HG03558 (cell line): ENCODE measurements at regions not wholly inside any gene's neighbourhood (a gene's known extent, or its start where the extent isn't known, plus 50 kb on each side); places are given as distances from the start of the nearest gene placed in this dataset.

Experiments
- ATAC-seq: cut with Tn5 transposase; IDR thresholded peaks from one replicate; pipeline ENCODE4 v1.9.1; 2021; ENCODE audit warnings: moderate number of reproducible peaks; ENCODE audit not compliant: unreplicated experiment; ENCODE audit errors: extremely low read depth

DNA sequence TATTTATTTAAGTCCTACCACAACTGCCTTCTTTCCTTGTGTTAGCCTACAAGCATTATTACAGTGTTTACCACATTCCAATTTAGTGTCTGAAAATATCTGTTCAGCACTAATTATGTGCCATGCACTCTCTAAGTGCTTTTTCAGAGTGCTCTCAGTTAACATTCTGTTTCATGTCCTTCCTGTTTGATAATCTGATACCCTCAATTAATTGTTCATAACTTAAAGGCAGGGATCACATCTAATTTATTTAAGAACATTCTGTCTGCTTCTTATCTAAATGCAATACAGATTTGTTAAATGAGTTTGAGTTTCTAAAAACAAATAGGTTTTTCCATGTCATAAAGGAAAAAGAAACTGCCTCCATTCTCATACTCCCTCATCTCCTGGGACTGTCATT is 649.6 kb upstream of the ATXN8OS start:
- ATAC-seq: no peak

DNA sequence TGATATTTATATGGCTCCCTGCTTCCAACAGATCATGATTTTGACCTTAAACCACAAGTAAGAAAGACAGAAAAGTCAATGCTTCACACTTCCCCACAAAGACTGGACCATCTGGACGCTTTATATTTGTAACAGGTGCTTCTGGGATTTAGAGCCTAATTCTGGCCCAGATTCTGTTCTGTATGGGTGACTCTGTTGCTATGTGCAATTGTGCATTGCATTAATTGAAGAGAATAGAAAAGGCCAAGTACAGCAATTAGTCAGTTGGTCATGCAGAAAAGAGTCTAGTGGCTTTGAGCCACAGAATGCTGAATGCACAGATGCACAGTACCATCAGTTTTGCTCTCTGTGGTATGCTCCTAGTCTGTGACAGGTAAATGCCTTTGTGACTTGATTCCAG is 657.4 kb upstream of the ATXN8OS start:
- ATAC-seq: no peak

DNA sequence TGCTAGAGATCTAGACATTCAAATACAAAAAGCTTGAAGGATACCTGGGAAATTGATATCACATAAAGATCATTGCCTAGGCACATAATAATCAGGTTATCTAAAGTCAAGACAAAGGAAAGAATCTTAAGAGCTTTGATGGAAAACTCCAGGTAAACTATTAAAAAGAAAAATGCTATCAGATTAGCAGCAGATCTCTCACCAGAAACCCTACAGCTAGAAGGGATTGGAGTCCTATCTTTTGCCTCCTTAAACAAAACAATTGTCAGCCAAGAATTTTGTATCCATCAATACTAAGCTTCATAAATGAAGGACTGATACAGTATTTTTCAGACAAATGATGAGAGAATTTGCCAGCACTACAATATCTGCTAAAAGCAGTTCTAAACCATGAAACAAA is 682.4 kb upstream of the ATXN8OS start:
- ATAC-seq: no peak

DNA sequence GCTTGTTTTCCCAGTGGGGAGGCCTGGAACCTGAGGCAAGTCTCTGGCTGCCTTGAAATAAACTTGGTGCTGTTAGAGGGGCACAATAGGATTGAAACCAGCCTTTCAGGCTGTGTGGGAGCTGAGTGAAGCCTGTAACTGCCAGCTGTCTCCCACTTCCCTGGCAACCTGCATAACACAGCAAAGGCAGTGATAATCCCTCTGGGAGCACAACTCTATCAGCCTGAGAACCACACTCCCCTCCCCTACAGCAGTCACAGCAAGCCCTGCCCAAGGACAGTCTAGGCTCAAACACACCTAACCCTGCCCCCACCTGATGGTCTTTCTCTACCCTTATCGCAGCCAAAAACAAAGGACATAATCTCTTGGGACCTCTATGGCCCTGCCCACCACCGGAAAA is 683.8 kb upstream of the ATXN8OS start:
- ATAC-seq: no peak

DNA sequence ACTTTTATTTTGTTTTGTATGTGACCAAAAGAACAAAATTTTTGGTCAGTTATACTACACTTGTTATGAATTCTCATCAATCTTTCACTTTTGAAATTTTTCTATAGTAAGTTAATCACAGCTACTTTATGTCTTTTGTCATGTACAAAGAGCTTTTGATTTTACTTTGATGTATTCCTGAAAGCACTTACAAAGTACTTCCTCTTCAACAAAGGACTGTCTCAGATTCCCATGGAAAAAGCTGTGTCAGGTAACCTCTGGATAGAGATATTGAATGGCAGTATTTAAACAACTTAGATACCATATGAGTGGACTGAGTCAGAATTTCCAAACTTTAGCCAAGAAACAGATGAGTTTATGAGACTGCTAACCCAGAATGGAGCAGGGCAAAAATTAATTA is 689.3 kb upstream of the ATXN8OS start:
- no peak for ATAC-seq

DNA sequence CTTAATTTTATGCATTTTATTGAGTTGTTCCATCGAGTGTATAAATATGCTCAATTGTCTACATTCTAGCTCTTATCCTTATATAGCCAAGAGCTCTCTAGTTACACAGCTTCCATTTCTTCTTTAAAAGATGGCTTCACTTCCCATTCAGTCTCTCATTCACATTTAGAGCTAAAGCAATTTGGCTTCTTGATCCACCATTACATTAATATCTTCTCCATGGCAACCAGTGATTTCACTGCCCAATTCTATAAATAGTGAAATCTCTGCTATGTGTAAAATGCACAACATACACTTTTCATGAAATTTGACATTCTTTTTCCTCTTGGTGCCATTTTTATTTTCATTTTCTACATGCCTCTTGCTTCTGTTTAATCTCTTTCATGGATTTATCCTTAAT is 696.9 kb upstream of the ATXN8OS start:
- no peak for ATAC-seq

DNA sequence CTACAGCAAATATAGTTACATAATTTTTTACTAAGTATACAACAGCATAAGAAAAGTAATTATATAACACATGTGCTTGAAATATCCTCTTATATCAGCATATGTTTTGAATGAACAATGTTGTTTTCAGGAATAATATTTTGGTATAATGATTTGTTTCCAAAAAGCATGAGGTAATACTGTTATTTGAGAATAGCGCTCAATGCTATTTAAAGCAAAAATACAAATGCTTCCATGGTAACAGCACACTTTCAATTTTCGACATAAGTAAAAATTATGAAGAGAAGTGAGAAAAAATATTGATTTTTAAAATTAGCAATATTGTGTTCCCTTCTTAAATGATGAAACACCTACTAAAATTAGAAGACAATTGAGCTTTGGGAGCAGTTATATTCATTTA is 715.9 kb upstream of the ATXN8OS start:
- ATAC-seq: no peak

DNA sequence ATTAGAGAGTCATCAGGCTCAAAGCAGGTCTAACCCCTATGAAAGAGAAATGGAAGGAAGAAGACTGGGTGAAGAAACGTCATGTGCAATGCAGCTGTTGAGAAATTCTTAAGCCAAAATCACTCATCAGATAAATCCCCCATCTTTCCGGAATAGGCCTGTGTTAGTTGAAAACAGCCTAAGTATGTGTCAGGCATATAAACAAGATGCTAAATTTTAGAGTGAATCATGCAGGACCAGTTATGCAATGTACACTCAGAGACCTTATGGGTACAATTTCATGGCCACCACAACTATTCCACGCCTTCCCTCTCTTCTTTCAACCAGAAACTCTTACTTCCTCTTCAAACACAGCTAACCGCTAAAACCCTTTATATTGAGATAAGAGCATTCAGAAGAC is 717.7 kb upstream of the ATXN8OS start:
- no peak for ATAC-seq

DNA sequence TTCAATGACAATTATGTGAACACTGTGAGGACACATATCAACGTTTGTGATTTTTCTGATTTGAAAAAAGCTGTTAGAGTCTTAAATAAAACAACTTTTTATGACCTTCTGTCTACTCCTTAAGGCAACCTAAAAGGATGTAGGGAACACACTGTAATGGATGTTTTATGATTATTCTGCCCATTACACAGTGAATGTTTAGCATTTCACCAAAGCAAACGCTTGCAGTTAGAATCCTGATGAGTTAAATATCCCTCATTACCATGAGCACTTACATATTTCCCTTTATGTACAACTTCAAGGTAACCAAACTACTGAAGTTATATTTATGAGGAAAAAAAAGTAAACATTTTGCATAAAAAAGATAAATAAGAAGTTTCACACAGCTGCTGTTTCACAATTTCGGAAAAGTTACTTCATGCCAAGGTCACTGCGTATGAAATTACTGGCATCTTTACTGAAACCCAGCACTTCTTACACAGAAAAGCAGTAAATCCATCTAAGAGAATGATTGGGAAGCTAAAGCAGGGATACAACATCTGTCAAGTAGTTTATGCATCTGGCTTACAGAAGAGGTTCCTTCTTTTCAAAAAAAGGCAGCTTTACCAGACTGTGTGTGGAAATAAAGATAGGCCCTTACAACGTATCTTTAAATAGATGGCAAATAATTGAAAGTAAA is 733.7 kb upstream of the ATXN8OS start:
- ATAC-seq: no peak

DNA sequence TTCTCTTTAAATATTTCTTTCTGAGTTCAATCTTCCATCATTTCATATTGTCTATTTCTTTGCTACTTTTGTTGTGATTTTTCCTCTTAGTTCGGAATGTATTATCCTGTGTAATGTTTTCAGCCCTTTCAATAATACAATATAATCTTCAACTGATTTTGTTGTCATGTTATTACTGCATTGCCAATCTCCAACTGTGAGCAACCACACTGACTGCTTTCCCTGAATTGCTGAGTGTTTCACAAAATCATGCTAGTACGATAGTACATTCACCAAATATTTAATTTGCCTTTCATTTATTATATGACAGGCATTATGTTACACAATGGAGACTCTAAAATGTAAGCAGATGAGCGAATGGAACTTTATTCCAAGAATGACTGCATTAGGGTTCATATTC is 744.3 kb upstream of the ATXN8OS start:
- ATAC-seq: no peak

DNA sequence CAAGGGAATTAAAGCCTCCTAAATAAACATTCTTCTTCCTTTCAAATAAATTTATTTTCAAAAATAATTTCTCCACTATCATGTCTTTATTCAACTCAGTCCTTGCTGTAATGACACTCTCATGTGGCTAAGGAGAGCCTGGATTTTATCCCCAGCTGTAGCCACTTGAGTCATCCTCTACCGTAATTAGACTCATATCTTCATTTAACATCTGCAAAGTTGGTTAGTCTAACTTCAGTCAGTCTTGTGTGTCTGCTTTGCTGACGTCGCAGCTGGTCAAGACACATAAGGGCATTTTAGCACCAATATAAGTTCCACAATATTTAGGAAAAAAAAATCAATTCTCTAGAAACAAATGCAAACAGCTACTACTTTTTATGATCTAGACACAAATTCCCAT is 776.4 kb upstream of the ATXN8OS start:
- ATAC-seq: no peak

DNA sequence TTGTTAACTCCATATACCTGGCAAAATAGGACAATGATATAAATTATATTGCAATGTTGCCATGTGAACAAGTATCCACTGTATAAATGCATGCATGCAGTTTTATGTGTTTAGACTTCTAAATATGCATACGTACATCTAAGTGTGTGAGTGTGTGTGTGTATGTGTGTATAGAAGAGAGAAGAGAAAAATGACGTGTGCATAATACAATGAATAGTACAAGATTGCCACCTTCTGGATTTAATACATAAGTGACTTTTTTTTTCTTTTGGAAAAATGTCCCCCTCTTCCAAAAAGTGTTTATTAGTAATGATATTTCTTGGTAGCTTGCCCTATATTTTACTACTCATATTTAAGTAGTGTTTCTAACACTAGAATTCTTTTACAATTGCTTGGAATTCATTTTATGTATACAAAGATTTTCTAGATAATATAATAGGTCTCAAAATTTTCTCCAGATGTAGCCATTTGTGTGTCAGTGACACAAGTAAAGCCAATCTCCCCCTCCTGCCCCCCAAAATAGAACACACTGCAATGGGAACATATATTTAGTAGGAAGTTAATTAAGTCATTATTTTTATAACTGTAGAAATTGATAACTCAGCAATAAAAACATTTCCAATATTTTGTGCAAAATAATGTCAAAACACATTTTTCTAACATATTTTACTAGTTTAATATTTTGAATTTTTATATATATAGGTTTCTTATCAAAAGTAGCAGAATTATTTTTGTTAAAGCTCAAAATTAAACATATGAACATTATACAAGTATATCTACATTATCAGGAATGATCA is 783.3 kb upstream of the ATXN8OS start:
- ATAC-seq: no peak

DNA sequence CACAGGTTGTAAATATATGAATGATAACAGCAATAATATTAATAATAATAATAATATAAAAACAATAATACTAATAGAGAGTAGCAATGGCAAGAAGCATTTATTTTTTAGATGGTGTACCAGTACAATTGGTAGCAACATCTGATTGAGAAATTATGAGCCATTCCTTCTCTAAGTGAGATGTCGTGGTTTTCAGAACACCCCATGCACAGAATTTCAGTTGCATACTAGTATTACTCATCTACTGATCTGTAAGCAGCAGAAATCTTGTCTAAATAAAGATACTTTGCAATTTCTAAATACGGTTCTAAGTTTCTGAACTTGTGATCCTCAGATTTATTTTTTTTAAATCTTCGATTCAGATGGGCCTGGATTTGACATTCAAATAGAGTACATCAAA is 788.0 kb upstream of the ATXN8OS start:
- ATAC-seq: no peak

DNA sequence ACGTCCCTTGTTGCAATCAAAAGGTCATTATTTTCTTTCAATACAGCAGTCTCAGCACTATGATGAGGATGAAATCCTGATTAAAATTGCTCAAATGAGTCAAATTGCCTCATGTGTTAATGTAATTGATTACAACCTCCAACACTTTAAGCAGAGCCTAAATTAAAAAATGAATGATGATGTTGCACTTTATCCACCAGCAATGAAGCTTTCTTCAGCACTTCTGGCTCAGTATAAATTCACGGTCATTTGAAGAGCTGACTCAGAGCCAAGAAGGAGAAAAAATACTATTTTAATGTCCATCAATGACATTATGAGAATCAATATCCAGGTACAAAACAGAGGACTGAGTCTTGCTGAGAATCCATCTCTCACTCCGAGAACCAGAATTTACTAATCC is 792.6 kb upstream of the ATXN8OS start:
- ATAC-seq: no peak

DNA sequence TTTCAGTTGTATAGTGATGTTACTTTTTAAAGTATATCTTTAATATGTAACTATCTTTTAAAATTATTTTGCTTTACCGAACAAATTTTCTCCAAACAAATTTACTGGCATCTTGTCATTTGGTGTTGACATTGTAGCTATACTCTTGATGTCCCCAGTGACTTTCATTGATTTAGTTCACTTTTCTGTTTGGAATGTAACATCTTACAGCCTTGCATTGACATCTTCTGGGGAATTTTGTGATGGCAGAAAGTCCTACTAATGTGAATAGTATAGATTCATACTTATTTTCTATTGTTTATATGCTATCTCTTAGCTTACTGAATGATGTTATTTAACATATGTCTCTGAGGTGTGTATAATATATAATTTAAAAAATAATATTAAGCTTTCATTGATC is 800.9 kb upstream of the ATXN8OS start:
- ATAC-seq: no peak

DNA sequence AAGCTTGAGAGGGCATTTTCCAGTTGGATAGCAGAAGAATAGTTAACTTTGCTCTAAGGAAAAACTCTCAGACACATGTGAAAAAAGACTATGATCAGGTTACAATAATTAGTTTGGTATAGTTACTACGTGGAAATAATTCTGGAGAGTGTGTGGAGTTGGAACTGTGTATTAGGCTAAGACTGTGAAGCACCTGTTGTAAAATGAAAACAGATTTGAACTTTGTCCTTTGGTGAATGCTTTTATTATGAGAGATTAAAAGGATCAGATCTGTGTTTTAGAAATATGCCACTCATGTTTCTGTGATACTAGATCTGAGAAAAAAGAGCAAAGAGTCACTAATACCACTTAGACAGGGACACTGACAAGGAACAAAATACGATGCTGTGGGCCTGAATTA is 807.5 kb upstream of the ATXN8OS start:
- ATAC-seq: no peak

DNA sequence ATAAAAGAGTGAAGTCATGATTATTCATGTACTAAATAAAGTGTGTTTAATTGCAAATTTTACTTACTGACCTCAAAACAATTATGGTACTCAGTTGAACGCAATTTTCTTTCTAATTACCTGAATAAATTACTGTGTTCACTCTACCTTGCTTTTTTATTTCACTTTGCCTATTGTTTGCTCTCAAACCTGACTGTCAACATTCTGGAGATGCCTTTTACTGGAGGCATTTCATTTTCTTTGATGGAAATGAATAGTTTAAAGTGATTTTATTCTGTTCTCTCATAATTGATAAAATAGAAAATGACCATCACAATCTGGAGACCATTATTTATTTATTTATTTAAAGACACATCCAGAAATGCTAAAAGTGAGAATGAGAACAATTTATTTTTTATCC is 811.5 kb upstream of the ATXN8OS start:
- ATAC-seq: no peak

DNA sequence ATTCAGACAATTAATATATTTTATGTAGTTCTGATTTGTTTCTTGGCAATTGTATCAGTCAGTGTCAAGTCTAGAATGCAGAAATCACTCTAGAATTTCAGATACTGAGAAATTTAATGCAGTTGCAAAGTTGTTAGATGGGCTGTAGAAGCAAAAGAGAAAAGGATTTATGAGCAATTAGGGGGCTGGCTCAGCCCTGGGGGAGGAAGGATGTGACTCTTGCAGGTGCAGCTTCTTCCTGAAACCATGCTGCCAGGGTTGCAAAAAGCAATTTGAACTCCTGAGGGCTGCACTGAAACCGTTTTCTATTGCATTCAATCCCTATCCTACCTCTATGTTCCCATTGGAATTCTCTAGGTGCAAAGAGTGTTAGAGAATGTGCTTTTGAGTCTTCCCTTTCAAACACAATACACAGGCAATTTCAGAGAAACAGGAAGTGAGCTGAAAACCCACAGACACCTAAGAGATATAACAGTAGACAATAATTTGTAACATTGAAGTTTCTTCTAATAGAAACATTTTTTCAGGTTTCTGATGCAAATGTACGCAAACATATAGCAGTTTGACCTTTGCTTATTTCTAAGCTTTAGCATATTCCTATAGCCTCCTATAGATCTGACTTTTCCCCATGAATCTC is 814.7 kb upstream of the ATXN8OS start:
- no peak for ATAC-seq

DNA sequence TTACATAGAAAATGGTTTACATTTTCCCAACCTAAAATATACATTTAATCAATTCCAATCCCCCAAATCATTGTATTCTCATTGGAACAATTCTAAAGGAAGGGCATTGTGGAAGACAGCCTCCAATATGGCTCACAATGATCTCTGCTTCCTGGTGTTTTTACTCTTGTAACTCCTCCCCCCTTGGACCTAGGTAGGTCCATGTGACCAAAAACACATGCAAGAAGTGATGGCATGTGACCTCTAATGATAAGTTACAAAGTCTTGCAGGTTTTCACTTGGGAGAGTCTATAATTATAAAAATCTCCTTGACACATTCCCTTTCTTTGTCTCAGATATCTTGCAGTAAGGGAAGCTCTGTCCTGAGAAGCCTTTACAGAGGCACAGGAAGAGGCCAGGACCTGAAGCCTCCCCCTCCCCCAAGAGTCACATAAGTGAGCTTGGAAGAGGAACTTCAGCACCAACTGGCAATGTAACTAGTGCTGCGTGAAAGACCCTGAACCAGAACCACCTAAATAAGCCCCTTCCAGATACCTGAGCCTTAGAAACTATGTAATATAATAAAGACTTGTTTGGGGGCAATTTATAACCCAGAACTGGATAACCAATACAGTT is 816.2 kb upstream of the ATXN8OS start:
- no peak for ATAC-seq

DNA sequence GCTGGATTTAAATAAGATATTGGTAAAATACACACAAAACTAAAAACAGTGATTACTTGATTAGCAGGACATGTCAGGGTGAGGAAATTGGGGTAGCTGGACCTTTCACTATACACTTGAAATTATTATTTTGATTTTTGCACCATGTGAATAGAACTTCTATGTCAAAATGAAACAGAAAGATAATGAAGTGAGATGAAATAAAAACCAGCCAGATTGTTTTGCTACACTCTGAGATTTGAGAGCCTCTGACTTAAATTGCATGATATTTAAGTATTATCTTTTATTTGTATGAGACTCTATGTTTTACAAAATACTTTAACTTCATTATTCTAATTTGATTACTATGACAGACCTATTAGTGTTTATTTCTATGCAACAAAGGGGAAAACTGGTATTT is 819.6 kb upstream of the ATXN8OS start:
- no peak for ATAC-seq

DNA sequence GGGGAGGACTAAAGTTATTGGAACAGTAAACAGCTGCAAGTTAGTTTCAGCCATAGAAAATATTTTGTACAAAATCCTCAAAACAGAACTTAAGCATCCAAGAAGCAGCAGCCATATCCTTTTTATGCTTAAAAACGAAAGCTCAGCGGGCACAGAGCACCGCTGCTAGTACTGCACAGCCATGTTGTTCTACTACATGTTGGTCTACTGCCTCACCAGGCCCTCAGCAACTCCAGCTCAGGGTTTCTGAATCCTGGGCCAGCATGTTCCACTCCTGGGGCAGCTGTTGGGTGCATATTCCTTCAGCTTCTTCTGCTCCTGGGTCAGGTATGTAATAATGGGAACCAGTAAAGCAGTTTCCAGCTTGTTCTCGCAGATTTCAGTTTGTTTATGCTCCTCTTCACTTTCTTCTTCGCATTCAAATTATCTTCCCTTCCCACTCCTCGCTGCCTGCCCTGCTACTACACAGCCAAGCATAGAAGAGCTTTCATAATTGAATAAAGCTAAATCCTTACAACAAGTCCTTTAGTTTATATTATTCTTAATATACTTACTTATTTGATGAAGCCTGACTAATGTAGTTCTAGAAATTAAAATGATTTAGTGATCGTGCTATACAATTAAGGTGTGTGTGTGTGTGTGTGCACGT is 820.5 kb upstream of the ATXN8OS start:
- no peak for ATAC-seq
